ENCODE measurements at regions not wholly inside any gene's neighbourhood (a gene's known extent, or its start where the extent isn't known, plus 50 kb on each side); places are given as distances from the start of the nearest gene placed in this dataset.

- TF ChIP-seq CTCF (IDR thresholded peaks at IDR 0.05 in 4 of 5, conservative IDR thresholded peaks at IDR 0.05 in 1 of 5): no peak
- TF ChIP-seq POLR2A (IDR thresholded peaks at IDR 0.05): no peak
Measured at GRCh38 chr3:43191116-43191515, 85.2 kb upstream of the POMGNT2 start.

Measured in gastrocnemius medialis (tissue), 4 donors.